ENCODE measurements at regions not wholly inside any gene's neighbourhood (a gene's known extent, or its start where the extent isn't known, plus 50 kb on each side); places are given as distances from the start of the nearest gene placed in this dataset.
"Not testable (repeated sequence)": the region's sequence is repeated elsewhere in the genome, so short reads cannot be mapped to it uniquely, and the experiment has no call there.

GRCh38 chr5:66411701-66412100 is 184.5 kb upstream of the MAST4 start:
- no peak for DNase-seq (ENCODE audit: low read depth in 2 of 2)

- no peak for DNase-seq (ENCODE audit: low read depth in 2 of 2)
Measured at GRCh38 chr5:66413931-66414330, 182.3 kb upstream of the MAST4 start.

GRCh38 chr5:66415208-66415607 is 181.0 kb upstream of the MAST4 start:
- DNase-seq (ENCODE audit: low read depth in 2 of 2): peak in 1 of 2 donors; percentile 4

GRCh38 chr5:66416698-66417097 is 179.5 kb upstream of the MAST4 start:
- DNase-seq (ENCODE audit: low read depth in 2 of 2): no peak

- no peak for DNase-seq (ENCODE audit: low read depth in 2 of 2)
Measured at GRCh38 chr5:66417781-66418180, 178.4 kb upstream of the MAST4 start.

- no peak for DNase-seq (ENCODE audit: low read depth in 2 of 2)
Measured at GRCh38 chr5:66423484-66423883, 172.7 kb upstream of the MAST4 start.

GRCh38 chr5:66425842-66426241 is 170.4 kb upstream of the MAST4 start:
- no peak for DNase-seq (ENCODE audit: low read depth in 2 of 2)

GRCh38 chr5:66426259-66427138 is 169.7 kb upstream of the MAST4 start:
- DNase-seq (ENCODE audit: low read depth in 2 of 2): no peak

GRCh38 chr5:66427139-66427442 is 169.1 kb upstream of the MAST4 start:
- no peak for DNase-seq (ENCODE audit: low read depth in 2 of 2)

GRCh38 chr5:66436721-66437120 is 159.5 kb upstream of the MAST4 start:
- no peak for DNase-seq (ENCODE audit: low read depth in 2 of 2)

- no peak for DNase-seq (ENCODE audit: low read depth in 2 of 2)
Measured at GRCh38 chr5:66438087-66438486, 158.1 kb upstream of the MAST4 start.

GRCh38 chr5:66438696-66439095 is 157.5 kb upstream of the MAST4 start:
- DNase-seq (ENCODE audit: low read depth in 2 of 2): no peak

GRCh38 chr5:66440202-66440680 is 156.0 kb upstream of the MAST4 start:
- DNase-seq (ENCODE audit: low read depth in 2 of 2): no peak

- DNase-seq (ENCODE audit: low read depth in 2 of 2): no peak
Measured at GRCh38 chr5:66441351-66441750, 154.8 kb upstream of the MAST4 start.

- no peak for DNase-seq (ENCODE audit: low read depth in 2 of 2)
Measured at GRCh38 chr5:66442951-66443445, 153.2 kb upstream of the MAST4 start.

- DNase-seq (ENCODE audit: low read depth in 2 of 2): peak in 1 of 2 donors; percentile 24
Measured at GRCh38 chr5:66443462-66444130, 152.6 kb upstream of the MAST4 start.

- DNase-seq (ENCODE audit: low read depth in 2 of 2): not testable (repeated sequence)
Measured at GRCh38 chr5:66448070-66448469, 148.1 kb upstream of the MAST4 start.

- no peak for DNase-seq (ENCODE audit: low read depth in 2 of 2)
Measured at GRCh38 chr5:66450237-66450636, 146.0 kb upstream of the MAST4 start.

GRCh38 chr5:66450988-66451387 is 145.2 kb upstream of the MAST4 start:
- DNase-seq (ENCODE audit: low read depth in 2 of 2): peak in 1 of 2 donors; percentile 5

- DNase-seq (ENCODE audit: low read depth in 2 of 2): no peak
Measured at GRCh38 chr5:66452109-66452508, 144.1 kb upstream of the MAST4 start.

- peak in 1 of 2 donors; percentile 54 for DNase-seq (ENCODE audit: low read depth in 2 of 2)
Measured at GRCh38 chr5:66454186-66455078, 141.8 kb upstream of the MAST4 start.

- DNase-seq (ENCODE audit: low read depth in 2 of 2): no peak
Measured at GRCh38 chr5:66459728-66460127, 136.5 kb upstream of the MAST4 start.

All from dermis microvascular lymphatic vessel endothelial cell (primary cell).